ENCODE measurements at regions not wholly inside any gene's neighbourhood (a gene's known extent, or its start where the extent isn't known, plus 50 kb on each side); places are given as distances from the start of the nearest gene placed in this dataset.
A peak's percentile ranks its signal among the peaks of the same experiment; 100 is the strongest.

DNA sequence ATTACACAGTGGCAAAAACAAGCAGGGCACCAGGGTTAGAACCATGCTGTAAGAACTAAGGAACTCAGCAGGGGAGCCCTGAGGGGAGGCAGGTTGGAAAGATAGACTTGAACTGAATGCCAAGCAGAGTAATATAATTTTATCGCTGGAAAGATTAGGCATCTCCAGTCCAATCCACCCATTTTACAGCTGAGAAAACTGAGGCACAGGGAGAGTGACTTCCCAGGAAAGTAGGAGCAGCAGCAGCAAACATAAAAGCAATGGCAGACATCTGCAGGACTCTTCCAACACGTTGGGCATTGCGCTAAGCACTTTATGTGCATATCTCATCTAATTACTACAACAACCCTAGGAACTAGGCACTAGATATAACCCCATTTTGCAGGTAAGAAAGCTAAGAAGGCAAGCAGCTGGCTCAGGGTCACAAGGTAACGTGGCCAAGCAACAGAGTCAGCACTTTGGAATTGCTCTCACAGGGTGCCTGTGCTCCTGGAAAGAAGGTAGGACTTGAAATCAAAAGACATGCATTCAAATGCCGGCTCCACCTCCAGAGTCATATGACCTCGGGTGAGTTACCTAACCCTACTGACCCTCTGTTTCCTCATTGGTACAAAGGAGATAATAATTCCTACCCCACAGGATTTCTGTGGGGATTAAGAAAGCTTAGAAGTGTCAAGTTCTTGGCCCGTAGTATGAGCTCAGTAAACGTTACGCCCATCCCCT, 215.3 kb downstream of the BARX2 start:
- H3K27ac Mint-ChIP-seq, result no peak overlapping the region
- 90% methylated on average over 3 to 9 of the region's 9 CpGs for WGBS, 2 experiments (ENCODE audit: insufficient coverage in 1 of 2, insufficient read length in 1 of 2)
- Histone ChIP-seq H3K27me3 (ENCODE audit: control insufficient read depth, insufficient read depth, low read length, poor library complexity, severe bottlenecking) (no peaks in the 10 kb centered on the region), H3K9ac (ENCODE audit: extremely low read depth, low read length, poor library complexity, severe bottlenecking) (no peak overlapping the region), H3K27ac (ENCODE audit: low read depth, low read length) (no peak overlapping the region), H3K9me3 (ENCODE audit: control insufficient read depth, low read length) (no peaks in the 10 kb centered on the region), H3K4me3 (ENCODE audit: low read length) (no peak overlapping the region), H3K4me1 (ENCODE audit: control insufficient read depth, insufficient read depth, low read length) (peaks cover 9% of the 10 kb centered on the region), H3K36me3 (ENCODE audit: control insufficient read depth, insufficient read depth, low read length) (no peaks in the 10 kb centered on the region)
- no peaks in the 10 kb centered on the region for H3K9me3 Mint-ChIP-seq
- peaks cover 3% of the 10 kb centered on the region for H3K27me3 Mint-ChIP-seq (ENCODE audit: insufficient read depth)
- H3K4me1 Mint-ChIP-seq, result peaks cover 6% of the 10 kb centered on the region
- DNase-seq, result peak; percentile 63
- H3K4me3 Mint-ChIP-seq, result no peak overlapping the region
- H3K36me3 Mint-ChIP-seq (ENCODE audit: low read depth), result no peaks in the 10 kb centered on the region
- TF ChIP-seq, protein P1, sequence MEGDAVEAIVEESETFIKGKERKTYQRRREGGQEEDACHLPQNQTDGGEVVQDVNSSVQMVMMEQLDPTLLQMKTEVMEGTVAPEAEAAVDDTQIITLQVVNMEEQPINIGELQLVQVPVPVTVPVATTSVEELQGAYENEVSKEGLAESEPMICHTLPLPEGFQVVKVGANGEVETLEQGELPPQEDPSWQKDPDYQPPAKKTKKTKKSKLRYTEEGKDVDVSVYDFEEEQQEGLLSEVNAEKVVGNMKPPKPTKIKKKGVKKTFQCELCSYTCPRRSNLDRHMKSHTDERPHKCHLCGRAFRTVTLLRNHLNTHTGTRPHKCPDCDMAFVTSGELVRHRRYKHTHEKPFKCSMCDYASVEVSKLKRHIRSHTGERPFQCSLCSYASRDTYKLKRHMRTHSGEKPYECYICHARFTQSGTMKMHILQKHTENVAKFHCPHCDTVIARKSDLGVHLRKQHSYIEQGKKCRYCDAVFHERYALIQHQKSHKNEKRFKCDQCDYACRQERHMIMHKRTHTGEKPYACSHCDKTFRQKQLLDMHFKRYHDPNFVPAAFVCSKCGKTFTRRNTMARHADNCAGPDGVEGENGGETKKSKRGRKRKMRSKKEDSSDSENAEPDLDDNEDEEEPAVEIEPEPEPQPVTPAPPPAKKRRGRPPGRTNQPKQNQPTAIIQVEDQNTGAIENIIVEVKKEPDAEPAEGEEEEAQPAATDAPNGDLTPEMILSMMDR (conservative IDR thresholded peaks at IDR 0.05), result no peak

DNA sequence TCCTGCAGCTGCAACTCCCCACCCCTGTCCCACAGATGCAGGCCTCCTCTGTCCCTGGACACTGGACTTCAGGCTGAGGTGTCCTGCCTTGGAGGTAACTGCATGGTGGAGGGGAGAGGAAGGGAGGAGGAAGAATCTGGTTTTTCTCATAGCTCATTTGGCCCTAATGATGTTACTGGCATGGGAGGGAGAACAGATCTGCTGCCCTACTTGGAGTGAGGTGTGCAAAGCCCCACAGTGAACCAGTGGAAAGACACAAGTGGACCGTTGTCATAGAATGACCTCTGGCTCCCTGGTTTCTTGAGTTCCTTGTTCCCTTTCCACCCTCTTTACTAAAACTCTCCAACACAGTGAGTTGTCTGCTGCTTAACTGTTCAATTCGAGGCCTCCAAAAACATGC, 215.9 kb downstream of the BARX2 start:
- H3K9me3 Mint-ChIP-seq, result no peaks in the 10 kb centered on the region
- peaks cover 3% of the 10 kb centered on the region for H3K4me1 Mint-ChIP-seq
- H3K36me3 Mint-ChIP-seq (ENCODE audit: low read depth), result no peaks in the 10 kb centered on the region
- H3K27ac Mint-ChIP-seq, result no peak overlapping the region
- Histone ChIP-seq H3K4me1 (ENCODE audit: control insufficient read depth, insufficient read depth, low read length) (peaks cover 9% of the 10 kb centered on the region), H3K9ac (ENCODE audit: extremely low read depth, low read length, poor library complexity, severe bottlenecking) (no peak overlapping the region), H3K36me3 (ENCODE audit: control insufficient read depth, insufficient read depth, low read length) (no peaks in the 10 kb centered on the region), H3K27ac (ENCODE audit: low read depth, low read length) (no peak overlapping the region), H3K9me3 (ENCODE audit: control insufficient read depth, low read length) (no peaks in the 10 kb centered on the region), H3K27me3 (ENCODE audit: control insufficient read depth, insufficient read depth, low read length, poor library complexity, severe bottlenecking) (no peaks in the 10 kb centered on the region), H3K4me3 (ENCODE audit: low read length) (no peak overlapping the region)
- peaks cover 3% of the 10 kb centered on the region for H3K27me3 Mint-ChIP-seq (ENCODE audit: insufficient read depth)
- no peak overlapping the region for H3K4me3 Mint-ChIP-seq
- 92 to 100% methylated on average over 1 to 2 of the region's 2 CpGs for WGBS, 2 experiments (ENCODE audit: insufficient coverage in 1 of 2, insufficient read length in 1 of 2)
- DNase-seq, result no peak
- TF ChIP-seq, protein P1 (conservative IDR thresholded peaks at IDR 0.05), result no peak

DNA sequence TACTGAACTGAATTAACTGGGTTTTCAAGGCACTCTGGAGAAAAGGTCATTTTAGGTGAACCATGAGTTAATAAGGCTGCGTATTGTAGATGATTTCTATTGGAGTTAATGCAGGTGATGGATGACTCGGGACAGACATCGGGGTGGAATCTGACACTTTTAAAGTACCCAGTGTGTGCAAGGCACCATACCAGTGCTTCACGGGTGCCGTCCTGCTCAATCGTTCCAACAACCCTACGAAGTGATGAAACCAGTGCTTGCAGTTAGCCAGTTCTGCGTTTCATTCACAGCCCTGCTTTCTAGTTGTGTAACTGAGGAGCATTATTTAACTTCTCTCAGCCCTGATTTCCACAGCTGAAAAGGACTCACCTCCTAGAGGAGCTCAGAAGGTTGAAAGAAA, 216.5 kb downstream of the BARX2 start:
- TF ChIP-seq, protein P1 (conservative IDR thresholded peaks at IDR 0.05), result no peak
- Histone ChIP-seq H3K4me1 (ENCODE audit: control insufficient read depth, insufficient read depth, low read length) (peaks cover 9% of the 10 kb centered on the region), H3K27ac (ENCODE audit: low read depth, low read length) (no peak overlapping the region), H3K27me3 (ENCODE audit: control insufficient read depth, insufficient read depth, low read length, poor library complexity, severe bottlenecking) (no peaks in the 10 kb centered on the region), H3K4me3 (ENCODE audit: low read length) (no peak overlapping the region), H3K9me3 (ENCODE audit: control insufficient read depth, low read length) (no peaks in the 10 kb centered on the region), H3K9ac (ENCODE audit: extremely low read depth, low read length, poor library complexity, severe bottlenecking) (no peak overlapping the region), H3K36me3 (ENCODE audit: control insufficient read depth, insufficient read depth, low read length) (no peaks in the 10 kb centered on the region)
- Mint-ChIP-seq H3K9me3 (no peaks in the 10 kb centered on the region), H3K4me1 (peaks cover 1% of the 10 kb centered on the region), H3K27me3 (ENCODE audit: insufficient read depth) (peaks cover 3% of the 10 kb centered on the region), H3K36me3 (ENCODE audit: low read depth) (no peaks in the 10 kb centered on the region), H3K4me3 (no peak overlapping the region), H3K27ac (no peak overlapping the region)
- 93 to 94% methylated on average over 7 to 8 of the region's 8 CpGs for WGBS, 2 experiments (ENCODE audit: insufficient coverage in 1 of 2, insufficient read length in 1 of 2)
- DNase-seq, result peak; percentile 39

Data from endodermal cell (in vitro differentiated cells).